ENCODE measurements at regions not wholly inside any gene's neighbourhood (a gene's known extent, or its start where the extent isn't known, plus 50 kb on each side); places are given as distances from the start of the nearest gene placed in this dataset.

DNA sequence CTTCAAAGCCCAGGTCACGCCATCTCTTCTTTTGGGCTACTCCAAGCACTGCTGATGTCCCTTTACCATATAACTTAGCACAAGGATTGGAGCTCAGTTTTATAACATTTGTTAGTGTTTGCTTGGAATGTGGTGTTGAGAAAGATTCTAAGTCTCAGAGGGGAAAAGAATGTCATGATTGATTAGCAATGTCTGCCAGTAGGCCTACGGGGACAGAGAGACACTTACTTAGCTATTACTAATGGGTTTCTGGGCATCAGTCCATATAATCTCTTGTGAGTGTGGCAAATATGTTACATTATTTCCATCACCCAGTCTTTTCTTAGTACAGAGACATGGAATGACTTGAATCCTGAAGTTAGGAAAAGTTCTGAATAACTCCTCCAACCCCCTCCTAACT lies 75.4 kb upstream of the FSHB start:
- Histone ChIP-seq H3K9me2 (replicated peaks; ENCODE audit: insufficient read depth, low read length) (no peaks in the 10 kb centered on the region), H4K20me1 (ENCODE audit: low read depth, low read length) (no peaks in the 10 kb centered on the region), H3K79me2 (ENCODE audit: insufficient read depth, low read length) (no peaks in the 10 kb centered on the region), H3K4me2 (ENCODE audit: low read depth, low read length, poor library complexity, severe bottlenecking) (no peak overlapping the region), H3K9me3 (ENCODE audit: insufficient read depth, low read length) (no peaks in the 10 kb centered on the region), H3K9ac (ENCODE audit: low read length) (no peak overlapping the region), H3K27ac (ENCODE audit: low read depth, low read length) (no peak overlapping the region), H2AFZ (ENCODE audit: low read depth, low read length, severe bottlenecking) (no peak overlapping the region), H3K36me3 (ENCODE audit: low read length) (no peaks in the 10 kb centered on the region), H3K27me3 (ENCODE audit: low read length) (no peaks in the 10 kb centered on the region), H3K4me3 (ENCODE audit: insufficient read depth, low read length, poor library complexity, severe bottlenecking) (no peak overlapping the region), H3F3A (ENCODE audit: insufficient read depth) (no peaks in the 10 kb centered on the region)
- TF ChIP-seq, protein P1, sequence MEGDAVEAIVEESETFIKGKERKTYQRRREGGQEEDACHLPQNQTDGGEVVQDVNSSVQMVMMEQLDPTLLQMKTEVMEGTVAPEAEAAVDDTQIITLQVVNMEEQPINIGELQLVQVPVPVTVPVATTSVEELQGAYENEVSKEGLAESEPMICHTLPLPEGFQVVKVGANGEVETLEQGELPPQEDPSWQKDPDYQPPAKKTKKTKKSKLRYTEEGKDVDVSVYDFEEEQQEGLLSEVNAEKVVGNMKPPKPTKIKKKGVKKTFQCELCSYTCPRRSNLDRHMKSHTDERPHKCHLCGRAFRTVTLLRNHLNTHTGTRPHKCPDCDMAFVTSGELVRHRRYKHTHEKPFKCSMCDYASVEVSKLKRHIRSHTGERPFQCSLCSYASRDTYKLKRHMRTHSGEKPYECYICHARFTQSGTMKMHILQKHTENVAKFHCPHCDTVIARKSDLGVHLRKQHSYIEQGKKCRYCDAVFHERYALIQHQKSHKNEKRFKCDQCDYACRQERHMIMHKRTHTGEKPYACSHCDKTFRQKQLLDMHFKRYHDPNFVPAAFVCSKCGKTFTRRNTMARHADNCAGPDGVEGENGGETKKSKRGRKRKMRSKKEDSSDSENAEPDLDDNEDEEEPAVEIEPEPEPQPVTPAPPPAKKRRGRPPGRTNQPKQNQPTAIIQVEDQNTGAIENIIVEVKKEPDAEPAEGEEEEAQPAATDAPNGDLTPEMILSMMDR (IDR thresholded peaks at IDR 0.05; ENCODE audit: insufficient read depth, low read length, poor library complexity, severe bottlenecking): no peak
- TF ChIP-seq EZH2phosphoT487 (conservative IDR thresholded peaks at IDR 0.05; ENCODE audit: low read length): no peak

DNA sequence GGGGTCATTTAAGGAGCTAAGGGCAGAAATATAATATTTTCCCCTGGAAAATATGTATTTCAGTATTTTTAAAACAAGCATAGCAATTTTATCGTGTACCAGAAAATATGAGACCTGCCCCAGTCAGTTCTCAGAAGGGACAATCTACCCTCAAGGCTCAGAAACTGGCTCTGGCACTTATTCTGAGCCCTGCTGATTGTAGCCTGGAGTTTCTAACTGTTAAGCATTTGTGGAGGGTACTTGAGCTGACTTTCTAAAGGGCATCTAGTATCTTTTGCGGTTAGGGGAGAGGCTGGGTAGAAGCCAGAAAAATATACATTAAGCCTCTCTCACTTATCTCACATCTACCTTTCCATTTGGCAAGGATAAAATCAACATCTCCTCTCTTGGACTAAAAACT lies 71.3 kb upstream of the FSHB start:
- no peak for TF ChIP-seq EZH2phosphoT487 (conservative IDR thresholded peaks at IDR 0.05; ENCODE audit: low read length)
- TF ChIP-seq, protein P1 (IDR thresholded peaks at IDR 0.05; ENCODE audit: insufficient read depth, low read length, poor library complexity, severe bottlenecking): no peak
- Histone ChIP-seq H3K9me2 (replicated peaks; ENCODE audit: insufficient read depth, low read length) (no peaks in the 10 kb centered on the region), H3K4me2 (ENCODE audit: low read depth, low read length, poor library complexity, severe bottlenecking) (no peak overlapping the region), H3K36me3 (ENCODE audit: low read length) (no peaks in the 10 kb centered on the region), H4K20me1 (ENCODE audit: low read depth, low read length) (no peaks in the 10 kb centered on the region), H3F3A (ENCODE audit: insufficient read depth) (no peaks in the 10 kb centered on the region), H3K27ac (ENCODE audit: low read depth, low read length) (no peak overlapping the region), H3K79me2 (ENCODE audit: insufficient read depth, low read length) (no peaks in the 10 kb centered on the region), H2AFZ (ENCODE audit: low read depth, low read length, severe bottlenecking) (no peak overlapping the region), H3K4me3 (ENCODE audit: insufficient read depth, low read length, poor library complexity, severe bottlenecking) (no peak overlapping the region), H3K27me3 (ENCODE audit: low read length) (no peaks in the 10 kb centered on the region), H3K9me3 (ENCODE audit: insufficient read depth, low read length) (no peaks in the 10 kb centered on the region), H3K9ac (ENCODE audit: low read length) (no peak overlapping the region)

DNA sequence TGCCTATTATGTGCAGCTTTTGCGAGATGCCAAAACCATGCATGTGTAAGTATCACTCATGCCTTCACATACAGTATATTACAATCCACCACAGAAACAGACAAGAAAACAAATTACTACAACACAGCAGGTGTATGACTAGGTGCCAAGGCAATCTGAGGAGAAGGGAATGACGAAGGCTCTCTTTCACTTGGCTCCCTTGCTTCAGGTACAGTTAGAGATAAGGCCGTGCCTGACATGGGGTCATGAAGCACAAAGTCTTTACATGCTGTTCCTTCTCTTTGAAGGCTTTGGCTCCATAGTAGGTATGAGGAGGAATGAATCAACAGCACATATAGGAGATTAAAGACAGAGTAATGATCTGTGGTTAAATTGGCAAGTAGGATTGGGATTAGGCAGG lies 65.2 kb upstream of the FSHB start:
- H3K36me3 ChIP-seq (ENCODE audit: low read length): no peaks in the 10 kb centered on the region
- no peak overlapping the region for H2AFZ ChIP-seq (ENCODE audit: low read depth, low read length, severe bottlenecking)
- H3K9ac ChIP-seq (ENCODE audit: low read length): no peak overlapping the region
- H3K79me2 ChIP-seq (ENCODE audit: insufficient read depth, low read length): no peaks in the 10 kb centered on the region
- H3K9me2 ChIP-seq (replicated peaks; ENCODE audit: insufficient read depth, low read length): no peaks in the 10 kb centered on the region
- no peak overlapping the region for H3K4me2 ChIP-seq (ENCODE audit: low read depth, low read length, poor library complexity, severe bottlenecking)
- H4K20me1 ChIP-seq (ENCODE audit: low read depth, low read length): no peaks in the 10 kb centered on the region
- H3K4me3 ChIP-seq (ENCODE audit: insufficient read depth, low read length, poor library complexity, severe bottlenecking): no peak overlapping the region
- TF ChIP-seq, protein P1 (IDR thresholded peaks at IDR 0.05; ENCODE audit: insufficient read depth, low read length, poor library complexity, severe bottlenecking): no peak
- no peak for TF ChIP-seq EZH2phosphoT487 (conservative IDR thresholded peaks at IDR 0.05; ENCODE audit: low read length)
- no peaks in the 10 kb centered on the region for H3K27me3 ChIP-seq (ENCODE audit: low read length)
- no peaks in the 10 kb centered on the region for H3F3A ChIP-seq (ENCODE audit: insufficient read depth)
- no peak overlapping the region for H3K27ac ChIP-seq (ENCODE audit: low read depth, low read length)
- H3K9me3 ChIP-seq (ENCODE audit: insufficient read depth, low read length): no peaks in the 10 kb centered on the region

All from SU-DHL-6 (cell line).